ENCODE measurements at regions not wholly inside any gene's neighbourhood (a gene's known extent, or its start where the extent isn't known, plus 50 kb on each side); places are given as distances from the start of the nearest gene placed in this dataset.

- DNase-seq: no peak
- H3K27me3 ChIP-seq: no peaks in the 10 kb centered on the region
- no peak for TF ChIP-seq CTCF (IDR thresholded peaks at IDR 0.05)
- no peak for TF ChIP-seq POLR2A (IDR thresholded peaks at IDR 0.05)
- 63 to 80% methylated on average over 2 of the region's 2 CpGs for WGBS, 2 donors
- H3K4me1 ChIP-seq: no peaks in the 10 kb centered on the region
- no peaks in the 10 kb centered on the region for H3K9me3 ChIP-seq
- H3K27ac ChIP-seq: no peak overlapping the region
- intact Hi-C loops (cut with DNase I): no loop called here
- H3K36me3 ChIP-seq: no peaks in the 10 kb centered on the region
- no peak overlapping the region for H3K4me3 ChIP-seq
These were observed 59.5 kb upstream of the EXOC2 start for GRCh38 chr6:752438-752837.

DNA sequence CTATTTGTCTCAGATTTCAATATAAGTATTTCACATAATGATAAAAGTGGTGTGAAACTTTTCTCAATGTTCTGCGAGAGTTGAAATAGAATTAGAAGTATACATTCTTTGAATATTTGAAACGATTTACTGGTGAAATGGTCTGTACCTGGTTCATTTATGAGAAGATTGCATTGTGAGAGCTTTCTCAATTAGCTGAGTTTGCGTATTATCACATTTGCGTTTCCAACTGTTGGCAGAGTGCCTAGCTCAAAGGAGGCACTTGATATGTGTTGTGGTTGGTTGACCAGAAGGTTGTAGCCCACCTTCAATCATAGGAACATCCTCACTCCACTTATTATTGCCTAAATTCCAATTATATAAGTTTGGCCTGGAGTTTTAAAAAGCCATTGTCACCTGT lies 58.8 kb upstream of the EXOC2 start:
- 56 to 75% methylated on average over 4 of the region's 4 CpGs for WGBS, 2 donors
- no peaks in the 10 kb centered on the region for H3K4me1 ChIP-seq
- DNase-seq: no peak
- H3K27ac ChIP-seq: no peak overlapping the region
- intact Hi-C loops (cut with DNase I): no loop called here
- no peak for TF ChIP-seq POLR2A (IDR thresholded peaks at IDR 0.05)
- no peaks in the 10 kb centered on the region for H3K36me3 ChIP-seq
- no peaks in the 10 kb centered on the region for H3K27me3 ChIP-seq
- no peaks in the 10 kb centered on the region for H3K9me3 ChIP-seq
- no peak overlapping the region for H3K4me3 ChIP-seq

DNA sequence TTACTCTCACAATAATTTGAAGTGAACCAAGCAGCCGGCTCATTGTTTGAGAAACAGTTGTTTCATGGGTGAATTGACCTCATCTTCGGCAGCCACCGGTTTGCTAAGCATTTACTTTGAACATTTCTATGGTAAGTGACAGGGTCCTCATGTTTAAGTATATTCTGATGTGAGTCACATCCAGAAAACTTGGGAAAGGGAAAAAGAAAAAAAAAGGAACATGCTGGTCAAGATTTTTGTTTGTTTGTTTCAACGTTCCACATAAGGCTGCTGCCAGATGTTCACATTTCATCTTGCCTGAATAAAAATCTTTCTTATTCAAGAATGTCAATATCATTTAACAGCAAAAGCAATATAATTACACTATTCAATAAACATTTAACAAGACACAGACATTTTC lies 55.0 kb upstream of the EXOC2 start:
- TF ChIP-seq CTCF (IDR thresholded peaks at IDR 0.05) (no peak), POLR2A (IDR thresholded peaks at IDR 0.05) (no peak)
- Histone ChIP-seq H3K4me3 (no peak overlapping the region), H3K9me3 (no peaks in the 10 kb centered on the region), H3K4me1 (no peaks in the 10 kb centered on the region), H3K36me3 (no peaks in the 10 kb centered on the region), H3K27ac (peak overlapping the region in 2 of 4 donors; percentile 3 to 59), H3K27me3 (no peaks in the 10 kb centered on the region)
- intact Hi-C loops (cut with DNase I): no loop called here
- 62 to 71% methylated on average over 4 of the region's 4 CpGs for WGBS, 2 donors
- no peak for DNase-seq

DNA sequence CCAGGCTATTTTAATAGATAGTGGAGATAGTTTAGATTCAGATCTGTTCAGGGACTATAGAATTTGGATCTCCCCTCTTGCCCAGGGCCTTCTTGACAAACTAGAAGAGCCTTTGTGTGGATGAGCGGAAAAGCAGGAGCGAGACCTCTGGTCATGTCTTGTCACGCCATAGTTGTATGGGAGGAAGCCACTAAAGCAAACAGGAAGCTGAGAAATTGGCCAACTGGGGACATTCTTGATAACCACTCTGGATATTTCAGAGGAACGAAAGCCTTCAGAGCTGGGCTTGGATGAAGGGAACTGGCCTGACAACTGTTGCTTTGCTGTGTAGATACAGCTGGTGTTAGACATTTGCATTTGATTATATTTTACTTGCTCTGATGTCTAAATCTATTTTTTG lies 54.1 kb upstream of the EXOC2 start:
- TF ChIP-seq POLR2A (IDR thresholded peaks at IDR 0.05): no peak
- TF ChIP-seq CTCF (IDR thresholded peaks at IDR 0.05): no peak
- no peaks in the 10 kb centered on the region for H3K9me3 ChIP-seq
- no peak overlapping the region for H3K4me3 ChIP-seq
- no peaks in the 10 kb centered on the region for H3K4me1 ChIP-seq
- H3K27me3 ChIP-seq: no peaks in the 10 kb centered on the region
- WGBS, 2 donors: 45 to 58% methylated on average over 4 of the region's 4 CpGs
- no peak for DNase-seq
- intact Hi-C loops (cut with DNase I): no loop called here
- H3K36me3 ChIP-seq: no peaks in the 10 kb centered on the region
- H3K27ac ChIP-seq: peak overlapping the region in 1 of 4 donors; percentile 59

DNA sequence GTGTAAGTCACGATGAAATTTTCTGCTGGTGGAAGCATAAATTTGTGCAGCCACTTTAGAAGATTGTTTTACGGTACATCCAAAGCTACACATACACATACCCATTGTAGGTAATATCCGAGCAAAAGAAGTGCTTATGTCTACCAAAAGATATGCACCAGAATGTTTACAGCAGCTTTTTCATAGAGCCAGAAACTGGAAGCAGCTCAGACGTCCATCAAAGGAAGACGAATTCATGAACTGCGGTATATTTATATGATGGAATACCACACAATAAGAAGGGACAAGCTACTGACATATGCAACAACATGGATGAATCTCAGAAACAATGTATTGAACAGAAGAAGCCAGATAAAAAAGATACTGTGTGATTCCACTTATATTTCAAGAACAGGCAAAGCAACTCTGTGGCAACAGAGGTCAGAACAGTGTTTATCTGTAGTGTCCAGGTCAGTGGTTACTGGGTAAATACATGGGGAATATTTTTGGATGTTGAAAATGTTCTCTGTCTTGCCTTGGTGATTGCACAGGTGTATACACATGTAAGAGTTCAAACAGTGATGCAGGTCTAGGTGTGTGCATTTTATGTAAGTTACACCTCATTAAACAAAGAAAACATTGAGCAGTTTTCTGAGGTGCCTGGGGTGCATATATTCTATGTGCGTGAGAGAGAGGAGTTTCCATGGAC lies 51.9 kb upstream of the EXOC2 start:
- Histone ChIP-seq H3K4me3 (no peak overlapping the region), H3K9me3 (no peaks in the 10 kb centered on the region), H3K27me3 (no peaks in the 10 kb centered on the region), H3K27ac (no peak overlapping the region), H3K4me1 (no peaks in the 10 kb centered on the region), H3K36me3 (no peaks in the 10 kb centered on the region)
- 81 to 86% methylated on average over 7 of the region's 7 CpGs for WGBS, 2 donors
- TF ChIP-seq CTCF (IDR thresholded peaks at IDR 0.05): no peak
- no peak for TF ChIP-seq POLR2A (IDR thresholded peaks at IDR 0.05)
- intact Hi-C loops (cut with DNase I): no loop called here
- no peak for DNase-seq

All from esophagus squamous epithelium (tissue), 5 donors.